IMR-90 (cell line): ENCODE measurements at regions not wholly inside any gene's neighbourhood (a gene's known extent, or its start where the extent isn't known, plus 50 kb on each side); places are given as distances from the start of the nearest gene placed in this dataset.

Source experiments
- MXI1 ChIP-seq: IDR thresholded peaks from 2 replicates; pipeline ENCODE4 v1.6.1; 2012; ENCODE audit warnings: low read depth, mild to moderate bottlenecking, low read length, moderate library complexity, borderline replicate concordance
- NFE2L2 ChIP-seq: fragments of 150-350 bp; IDR thresholded peaks from 2 replicates; pipeline ENCODE4 v1.6.1; 2016; ENCODE audit warnings: low read depth, mild to moderate bottlenecking, low read length
- POLR2A ChIP-seq: IDR thresholded peaks from 2 replicates; pipeline ENCODE4 v1.6.1; 2012; ENCODE audit warnings: mild to moderate bottlenecking, low read depth, low read length
- RCOR1 ChIP-seq: IDR thresholded peaks from 2 replicates; pipeline ENCODE4 v1.6.1; 2012; ENCODE audit warnings: mild to moderate bottlenecking, low read length, improper control_type of control experiment; ENCODE audit not compliant: insufficient replicate concordance
- TF ChIP-seq, protein P1 (sequence below): conservative IDR thresholded peaks from 2 replicates; pipeline ENCODE4 v1.5.1; 2012; ENCODE audit warnings: mild to moderate bottlenecking, low read depth, low read length, improper control_type of control experiment
- TF ChIP-seq, protein P2 (sequence below): fragments of 150-350 bp; IDR thresholded peaks from 2 replicates; pipeline ENCODE4 v1.6.1; 2017; ENCODE audit warnings: mild to moderate bottlenecking, antibody characterized with exemption, low read length, low read depth

DNA sequence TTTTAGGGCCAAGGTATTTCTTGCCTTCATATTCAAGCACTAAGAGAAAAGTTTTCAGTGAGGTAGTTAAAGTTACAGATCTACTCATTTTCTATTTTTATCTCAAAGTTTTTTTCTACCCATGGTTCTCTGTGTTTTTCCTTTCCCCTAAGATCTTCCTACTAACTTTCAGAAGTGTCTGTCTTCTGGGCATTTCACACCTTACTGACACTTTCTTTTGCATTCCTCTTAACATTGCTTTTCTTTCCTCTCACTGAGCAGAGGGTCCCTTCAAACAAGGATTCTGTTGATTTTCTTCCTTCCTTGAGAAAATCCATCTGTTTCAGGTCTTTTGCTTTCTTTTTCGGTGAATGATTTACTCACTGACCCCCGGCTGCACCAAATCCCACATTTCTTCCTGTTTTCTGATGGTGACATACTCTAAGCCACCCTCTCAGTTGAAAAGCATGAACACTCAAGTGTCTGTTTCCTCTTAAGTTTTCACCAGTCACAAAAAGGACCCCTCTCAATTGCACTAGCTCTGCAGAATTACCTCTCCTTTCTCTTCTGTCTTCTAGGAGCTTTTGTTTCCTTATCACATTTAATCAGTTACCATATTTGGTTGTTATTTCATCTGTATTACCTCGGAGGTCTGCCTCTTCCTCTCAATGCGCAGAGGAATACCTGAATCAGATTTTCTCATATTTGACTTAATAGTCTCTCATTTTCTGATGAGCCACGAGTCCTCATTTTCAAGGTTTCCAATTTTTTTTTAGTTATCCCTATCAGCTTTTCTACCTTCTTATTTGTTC is 73.5 kb upstream of the RNF217 start:
- TF ChIP-seq, protein P1, sequence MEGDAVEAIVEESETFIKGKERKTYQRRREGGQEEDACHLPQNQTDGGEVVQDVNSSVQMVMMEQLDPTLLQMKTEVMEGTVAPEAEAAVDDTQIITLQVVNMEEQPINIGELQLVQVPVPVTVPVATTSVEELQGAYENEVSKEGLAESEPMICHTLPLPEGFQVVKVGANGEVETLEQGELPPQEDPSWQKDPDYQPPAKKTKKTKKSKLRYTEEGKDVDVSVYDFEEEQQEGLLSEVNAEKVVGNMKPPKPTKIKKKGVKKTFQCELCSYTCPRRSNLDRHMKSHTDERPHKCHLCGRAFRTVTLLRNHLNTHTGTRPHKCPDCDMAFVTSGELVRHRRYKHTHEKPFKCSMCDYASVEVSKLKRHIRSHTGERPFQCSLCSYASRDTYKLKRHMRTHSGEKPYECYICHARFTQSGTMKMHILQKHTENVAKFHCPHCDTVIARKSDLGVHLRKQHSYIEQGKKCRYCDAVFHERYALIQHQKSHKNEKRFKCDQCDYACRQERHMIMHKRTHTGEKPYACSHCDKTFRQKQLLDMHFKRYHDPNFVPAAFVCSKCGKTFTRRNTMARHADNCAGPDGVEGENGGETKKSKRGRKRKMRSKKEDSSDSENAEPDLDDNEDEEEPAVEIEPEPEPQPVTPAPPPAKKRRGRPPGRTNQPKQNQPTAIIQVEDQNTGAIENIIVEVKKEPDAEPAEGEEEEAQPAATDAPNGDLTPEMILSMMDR = no peak
- TF ChIP-seq, protein P2, sequence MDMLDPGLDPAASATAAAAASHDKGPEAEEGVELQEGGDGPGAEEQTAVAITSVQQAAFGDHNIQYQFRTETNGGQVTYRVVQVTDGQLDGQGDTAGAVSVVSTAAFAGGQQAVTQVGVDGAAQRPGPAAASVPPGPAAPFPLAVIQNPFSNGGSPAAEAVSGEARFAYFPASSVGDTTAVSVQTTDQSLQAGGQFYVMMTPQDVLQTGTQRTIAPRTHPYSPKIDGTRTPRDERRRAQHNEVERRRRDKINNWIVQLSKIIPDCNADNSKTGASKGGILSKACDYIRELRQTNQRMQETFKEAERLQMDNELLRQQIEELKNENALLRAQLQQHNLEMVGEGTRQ = no peak
- TF ChIP-seq POLR2A (no peak), MXI1 (no peak), NFE2L2 (no peak), RCOR1 (no peak)
